ENCODE measurements at regions not wholly inside any gene's neighbourhood (a gene's known extent, or its start where the extent isn't known, plus 50 kb on each side); places are given as distances from the start of the nearest gene placed in this dataset.
"Not testable (repeated sequence)": the region's sequence is repeated elsewhere in the genome, so short reads cannot be mapped to it uniquely, and the experiment has no call there.

GRCh38 chr10:64182671-64183070, 661.5 kb downstream of the REEP3 start:
- DNase-seq = no peak

GRCh38 chr10:64191286-64191685, 670.1 kb downstream of the REEP3 start:
- no peak for DNase-seq

GRCh38 chr10:64196638-64197315, 675.6 kb downstream of the REEP3 start:
- no peak for DNase-seq

- DNase-seq = no peak
Observed at GRCh38 chr10:64201936-64202335, 680.7 kb downstream of the REEP3 start.

- not testable (repeated sequence) for DNase-seq
Observed at GRCh38 chr10:64204504-64204903, 683.3 kb downstream of the REEP3 start.

- DNase-seq = no peak
Observed at GRCh38 chr10:64206409-64206808, 685.2 kb downstream of the REEP3 start.

GRCh38 chr10:64209561-64209960, 688.4 kb downstream of the REEP3 start:
- no peak for DNase-seq

- DNase-seq = no peak
Observed at GRCh38 chr10:64210211-64210610, 689.0 kb downstream of the REEP3 start.

GRCh38 chr10:64211466-64211865, 690.3 kb downstream of the REEP3 start:
- no peak for DNase-seq

- DNase-seq = no peak
Observed at GRCh38 chr10:64215088-64215487, 693.9 kb downstream of the REEP3 start.

GRCh38 chr10:64219271-64220025, 698.2 kb downstream of the REEP3 start:
- DNase-seq = no peak

- no peak for DNase-seq
Observed at GRCh38 chr10:64234489-64234888, 713.3 kb downstream of the REEP3 start.

- DNase-seq = no peak
Observed at GRCh38 chr10:64257704-64258103, 736.5 kb downstream of the REEP3 start.

GRCh38 chr10:64261092-64261491, 739.9 kb downstream of the REEP3 start:
- DNase-seq = no peak

- DNase-seq = no peak
Observed at GRCh38 chr10:64261676-64262075, 740.5 kb downstream of the REEP3 start.

- no peak for DNase-seq
Observed at GRCh38 chr10:64265961-64266360, 744.8 kb downstream of the REEP3 start.

GRCh38 chr10:64271508-64271907, 750.3 kb downstream of the REEP3 start:
- no peak for DNase-seq

GRCh38 chr10:64271983-64272382, 750.8 kb downstream of the REEP3 start:
- no peak for DNase-seq

GRCh38 chr10:64275001-64275400, 753.8 kb downstream of the REEP3 start:
- no peak for DNase-seq

- no peak for DNase-seq
Observed at GRCh38 chr10:64275774-64276173, 754.6 kb downstream of the REEP3 start.

GRCh38 chr10:64277536-64277935, 756.3 kb downstream of the REEP3 start:
- peak in 1 of 58 donors; percentile 6 for DNase-seq

GRCh38 chr10:64283621-64284020, 762.4 kb downstream of the REEP3 start:
- DNase-seq = peak in 5 of 58 donors; percentile 2 to 44 (median 15)

- peak in 34 of 58 donors; percentile 2 to 80 (median 28) for DNase-seq
Observed at GRCh38 chr10:64286533-64286932, 765.3 kb downstream of the REEP3 start.

Measured in anterior cingulate cortex (tissue), 58 donors.